HFFc6 (cell line): ENCODE measurements at regions not wholly inside any gene's neighbourhood (a gene's known extent, or its start where the extent isn't known, plus 50 kb on each side); places are given as distances from the start of the nearest gene placed in this dataset.
A peak's percentile ranks its signal among the peaks of the same experiment; 100 is the strongest.

Source experiments
- DNase-seq: peaks from one replicate; pipeline ENCODE4 v3.0.0-alpha.2; 2018
- H3K27ac Mint-ChIP-seq: 2 replicates; pipeline ENCODE4 v1.8.0; 2020; ENCODE audit warnings: mild to moderate bottlenecking, mixed read lengths
- H3K27me3 Mint-ChIP-seq: 2 replicates; pipeline ENCODE4 v1.8.0; 2021; ENCODE audit warnings: mild to moderate bottlenecking, moderate library complexity, mixed read lengths; ENCODE audit not compliant: insufficient read depth
- H3K36me3 Mint-ChIP-seq: 2 replicates; pipeline ENCODE4 v1.8.0; 2021; ENCODE audit warnings: low read depth, mixed read lengths
- H3K4me1 Mint-ChIP-seq: 2 replicates; pipeline ENCODE4 v1.8.0; 2020; ENCODE audit warnings: low read depth, mixed read lengths
- H3K4me3 Mint-ChIP-seq: 2 replicates; pipeline ENCODE4 v1.8.0; 2020; ENCODE audit warnings: mild to moderate bottlenecking, moderate library complexity, mixed read lengths
- H3K9me3 Mint-ChIP-seq: 2 replicates; pipeline ENCODE4 v1.8.0; 2020; ENCODE audit warnings: mild to moderate bottlenecking, mixed read lengths
- CTCF ChIP-seq: fragments of 200-600 bp; sonication (generic); IDR thresholded peaks from 2 replicates; pipeline ENCODE4 v1.5.0; 2021; ENCODE audit warnings: antibody characterized with exemption, mild to moderate bottlenecking

GRCh38 chr1:103469801-103470200 lies 55.7 kb upstream of the RNPC3 start:
- Mint-ChIP-seq H3K4me1 (no peaks in the 10 kb centered on the region), H3K27ac (no peak overlapping the region), H3K27me3 (no peaks in the 10 kb centered on the region; the same call in 1 of the 2 replicates), H3K4me3 (no peak overlapping the region), H3K9me3 (no peaks in the 10 kb centered on the region), H3K36me3 (no peaks in the 10 kb centered on the region)
- TF ChIP-seq CTCF: no peak
- no peak for DNase-seq

- Mint-ChIP-seq H3K36me3 (no peaks in the 10 kb centered on the region), H3K9me3 (no peaks in the 10 kb centered on the region), H3K4me3 (no peak overlapping the region), H3K27me3 (no peaks in the 10 kb centered on the region; the same call in 1 of the 2 replicates), H3K27ac (no peak overlapping the region), H3K4me1 (peaks cover 4% of the 10 kb centered on the region)
- TF ChIP-seq CTCF: no peak
- no peak for DNase-seq
Observed at GRCh38 chr1:103467100-103467499, 58.4 kb upstream of the RNPC3 start.

- TF ChIP-seq CTCF: peak; percentile 87
- H3K9me3 Mint-ChIP-seq: no peaks in the 10 kb centered on the region
- H3K36me3 Mint-ChIP-seq: no peaks in the 10 kb centered on the region
- H3K27me3 Mint-ChIP-seq: no peaks in the 10 kb centered on the region
- peak; percentile 34 for DNase-seq
- H3K4me3 Mint-ChIP-seq: no peak overlapping the region
- no peak overlapping the region for H3K27ac Mint-ChIP-seq
- peaks cover 26% of the 10 kb centered on the region for H3K4me1 Mint-ChIP-seq
Observed at GRCh38 chr1:103461161-103462105, 64.1 kb upstream of the RNPC3 start.

GRCh38 chr1:103460511-103460910 lies 65.0 kb upstream of the RNPC3 start:
- DNase-seq: no peak
- no peak overlapping the region for H3K4me3 Mint-ChIP-seq
- no peaks in the 10 kb centered on the region for H3K36me3 Mint-ChIP-seq
- no peak for TF ChIP-seq CTCF
- no peaks in the 10 kb centered on the region for H3K27me3 Mint-ChIP-seq
- peaks cover 26% of the 10 kb centered on the region for H3K4me1 Mint-ChIP-seq
- no peaks in the 10 kb centered on the region for H3K9me3 Mint-ChIP-seq
- H3K27ac Mint-ChIP-seq: no peak overlapping the region

GRCh38 chr1:103459346-103459745 lies 66.2 kb upstream of the RNPC3 start:
- DNase-seq: no peak
- H3K27me3 Mint-ChIP-seq: peaks cover 1% of the 10 kb centered on the region; the same call in 1 of the 2 replicates
- no peaks in the 10 kb centered on the region for H3K9me3 Mint-ChIP-seq
- TF ChIP-seq CTCF: no peak
- no peak overlapping the region for H3K27ac Mint-ChIP-seq
- H3K4me1 Mint-ChIP-seq: peaks cover 26% of the 10 kb centered on the region
- H3K4me3 Mint-ChIP-seq: no peak overlapping the region
- H3K36me3 Mint-ChIP-seq: no peaks in the 10 kb centered on the region
